WTC11 (cell line): ENCODE measurements at regions not wholly inside any gene's neighbourhood (a gene's known extent, or its start where the extent isn't known, plus 50 kb on each side); places are given as distances from the start of the nearest gene placed in this dataset.

ENCODE experiments used
- FOXP1 ChIP-seq: sonication (generic); formaldehyde crosslinking; IDR thresholded peaks from 2 replicates; pipeline ENCODE4 v1.8.0; 2022; ENCODE audit warnings: missing genetic modification reagents, mild to moderate bottlenecking, moderate library complexity, borderline replicate concordance
- TF ChIP-seq, protein P1 (sequence below): fragments of 200-600 bp; IDR thresholded peaks from 2 replicates; pipeline ENCODE4 v1.8.0; 2022; ENCODE audit warnings: antibody characterized with exemption
- TF ChIP-seq, protein P2 (sequence below): fragments of 250-450 bp; sonication (Bioruptor Pico); IDR thresholded peaks from 2 replicates; pipeline ENCODE4 v2.1.2; 2022; ENCODE audit warnings: mild to moderate bottlenecking, moderate library complexity

DNA sequence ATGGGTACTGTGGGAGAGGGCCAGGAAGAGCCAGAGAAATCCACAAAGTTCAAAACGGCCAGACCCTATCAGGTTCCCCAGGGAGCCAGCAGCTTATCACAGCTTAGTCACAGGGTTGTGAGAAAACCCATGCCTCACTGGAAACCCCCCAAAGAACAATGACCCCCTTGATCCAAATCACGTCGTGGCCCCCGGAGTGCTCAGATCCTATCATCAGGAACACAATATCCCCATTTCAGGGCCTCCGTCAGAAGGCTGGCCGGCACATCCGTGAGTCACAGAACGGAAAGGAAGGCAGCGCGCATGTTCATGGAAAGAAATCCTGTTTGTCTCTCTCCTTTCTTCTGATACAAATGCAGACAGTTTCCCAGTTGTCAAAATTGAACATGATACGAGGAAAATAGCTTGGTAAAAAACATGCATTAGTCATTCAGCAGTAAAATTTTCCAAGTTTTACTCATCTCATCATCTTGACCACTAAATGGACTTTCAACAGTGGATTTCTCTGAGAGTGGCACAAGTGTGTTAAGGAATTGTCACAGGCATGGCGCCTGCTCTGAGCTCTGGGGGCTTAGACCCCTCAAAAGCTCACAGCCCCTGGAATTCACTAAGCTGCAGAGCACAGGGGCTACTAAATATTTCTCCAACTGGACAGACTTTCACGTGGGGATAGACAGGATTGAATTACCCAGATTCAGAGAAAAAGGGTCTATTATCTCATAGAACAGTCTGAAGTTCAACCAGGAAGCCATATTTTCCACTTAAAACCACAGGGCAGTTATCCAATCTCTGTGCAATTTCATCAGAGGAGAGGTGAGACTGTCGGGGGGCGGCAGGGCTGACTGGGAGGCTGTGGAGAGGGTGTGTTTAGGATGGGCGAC is 124.8 kb downstream of the RIPK4 start:
- TF ChIP-seq, protein P1, sequence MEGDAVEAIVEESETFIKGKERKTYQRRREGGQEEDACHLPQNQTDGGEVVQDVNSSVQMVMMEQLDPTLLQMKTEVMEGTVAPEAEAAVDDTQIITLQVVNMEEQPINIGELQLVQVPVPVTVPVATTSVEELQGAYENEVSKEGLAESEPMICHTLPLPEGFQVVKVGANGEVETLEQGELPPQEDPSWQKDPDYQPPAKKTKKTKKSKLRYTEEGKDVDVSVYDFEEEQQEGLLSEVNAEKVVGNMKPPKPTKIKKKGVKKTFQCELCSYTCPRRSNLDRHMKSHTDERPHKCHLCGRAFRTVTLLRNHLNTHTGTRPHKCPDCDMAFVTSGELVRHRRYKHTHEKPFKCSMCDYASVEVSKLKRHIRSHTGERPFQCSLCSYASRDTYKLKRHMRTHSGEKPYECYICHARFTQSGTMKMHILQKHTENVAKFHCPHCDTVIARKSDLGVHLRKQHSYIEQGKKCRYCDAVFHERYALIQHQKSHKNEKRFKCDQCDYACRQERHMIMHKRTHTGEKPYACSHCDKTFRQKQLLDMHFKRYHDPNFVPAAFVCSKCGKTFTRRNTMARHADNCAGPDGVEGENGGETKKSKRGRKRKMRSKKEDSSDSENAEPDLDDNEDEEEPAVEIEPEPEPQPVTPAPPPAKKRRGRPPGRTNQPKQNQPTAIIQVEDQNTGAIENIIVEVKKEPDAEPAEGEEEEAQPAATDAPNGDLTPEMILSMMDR = no peak
- TF ChIP-seq FOXP1 (CRISPR knock-in tag) = no peak
- TF ChIP-seq, protein P2, sequence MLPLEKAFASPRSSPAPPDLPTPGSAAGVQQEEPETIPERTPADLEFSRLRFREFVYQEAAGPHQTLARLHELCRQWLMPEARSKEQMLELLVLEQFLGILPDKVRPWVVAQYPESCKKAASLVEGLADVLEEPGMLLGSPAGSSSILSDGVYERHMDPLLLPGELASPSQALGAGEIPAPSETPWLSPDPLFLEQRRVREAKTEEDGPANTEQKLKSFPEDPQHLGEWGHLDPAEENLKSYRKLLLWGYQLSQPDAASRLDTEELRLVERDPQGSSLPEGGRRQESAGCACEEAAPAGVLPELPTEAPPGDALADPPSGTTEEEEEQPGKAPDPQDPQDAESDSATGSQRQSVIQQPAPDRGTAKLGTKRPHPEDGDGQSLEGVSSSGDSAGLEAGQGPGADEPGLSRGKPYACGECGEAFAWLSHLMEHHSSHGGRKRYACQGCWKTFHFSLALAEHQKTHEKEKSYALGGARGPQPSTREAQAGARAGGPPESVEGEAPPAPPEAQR (CRISPR knock-in tag) = no peak
